H1 (cell line): ENCODE measurements at regions not wholly inside any gene's neighbourhood (a gene's known extent, or its start where the extent isn't known, plus 50 kb on each side); places are given as distances from the start of the nearest gene placed in this dataset.

Experiments
- MAFK ChIP-seq: IDR thresholded peaks from 2 replicates; pipeline ENCODE4 v1.6.1; 2012; ENCODE audit warnings: low read depth, mild to moderate bottlenecking, improper control_type of control experiment, low read length
- TCF12 ChIP-seq: IDR thresholded peaks from 2 replicates; pipeline ENCODE4 v1.6.1; 2011; ENCODE audit warnings: low read depth, mild to moderate bottlenecking, low read length
- TEAD4 ChIP-seq: IDR thresholded peaks from 2 replicates; pipeline ENCODE4 v1.6.1; 2012; ENCODE audit warnings: low read depth, low read length, inconsistent platforms, mixed read lengths
- USF2 ChIP-seq: IDR thresholded peaks from 2 replicates; pipeline ENCODE4 v1.6.1; 2011; ENCODE audit warnings: low read length, improper control_type of control experiment
- TF ChIP-seq, protein P1 (sequence below): IDR thresholded peaks from 2 replicates; pipeline ENCODE4 v1.6.1; 2011; ENCODE audit warnings: low read depth, mild to moderate bottlenecking, low read length; ENCODE audit not compliant: insufficient read depth

- TF ChIP-seq TCF12 (no peak), USF2 (no peak), MAFK (no peak), TEAD4 (no peak)
- TF ChIP-seq, protein P1, sequence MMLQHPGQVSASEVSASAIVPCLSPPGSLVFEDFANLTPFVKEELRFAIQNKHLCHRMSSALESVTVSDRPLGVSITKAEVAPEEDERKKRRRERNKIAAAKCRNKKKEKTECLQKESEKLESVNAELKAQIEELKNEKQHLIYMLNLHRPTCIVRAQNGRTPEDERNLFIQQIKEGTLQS = no peak
Measured at GRCh38 chr3:35071772-35072171, 567.6 kb upstream of the ARPP21 start (continued).
